GM18505 (cell line): ENCODE measurements at regions not wholly inside any gene's neighbourhood (a gene's known extent, or its start where the extent isn't known, plus 50 kb on each side); places are given as distances from the start of the nearest gene placed in this dataset.

Experiments used
- ATAC-seq: cut with Tn5 transposase; IDR thresholded peaks from one replicate; pipeline ENCODE4 v1.9.1; 2021; ENCODE audit not compliant: unreplicated experiment
- POLR2A ChIP-seq: IDR thresholded peaks from 4 replicates; pipeline ENCODE4 v1.6.1; 2011; ENCODE audit warnings: borderline replicate concordance; ENCODE audit not compliant: insufficient read depth, insufficient read length; ENCODE audit errors: extremely low read depth

DNA sequence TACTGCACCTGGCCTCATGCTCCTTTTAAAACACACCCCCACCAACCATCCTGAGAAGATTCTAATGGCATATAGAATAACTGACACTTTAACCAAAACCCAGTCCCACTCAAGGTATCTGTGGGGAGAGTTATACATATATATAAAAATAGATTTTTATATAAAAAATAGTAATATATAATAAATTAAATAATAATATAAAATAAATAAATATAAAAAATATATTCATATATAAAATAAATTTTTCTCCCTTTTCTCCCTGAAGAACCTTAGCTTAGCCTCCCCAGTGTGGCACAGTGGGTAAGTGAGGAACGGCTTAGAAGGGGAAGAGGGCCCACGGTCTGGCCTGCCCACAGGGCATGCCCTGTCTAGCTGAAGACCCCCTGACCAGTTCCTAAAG, 51.1 kb upstream of the SSBP2 start:
- ATAC-seq: no peak
- no peak for TF ChIP-seq POLR2A

DNA sequence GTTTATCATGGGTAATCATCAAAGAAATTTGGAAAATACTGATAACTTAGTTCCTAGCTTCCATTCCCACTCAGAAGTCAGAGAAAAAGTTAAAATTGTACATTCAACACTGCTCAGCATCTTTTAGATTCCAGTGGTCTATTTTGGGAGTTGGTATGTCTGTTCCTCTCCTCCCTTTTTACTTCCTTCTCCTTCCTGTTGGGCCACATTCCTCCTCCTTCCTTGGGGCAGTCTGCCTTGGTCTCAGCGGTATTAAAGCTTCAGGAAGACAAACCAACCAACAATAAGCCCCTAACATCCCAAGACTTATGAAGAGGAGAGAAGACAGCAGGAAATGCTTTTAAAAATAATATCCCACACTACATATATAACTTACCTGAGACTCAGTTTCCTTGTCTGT, 49.9 kb upstream of the SSBP2 start:
- no peak for TF ChIP-seq POLR2A
- no peak for ATAC-seq
